ENCODE measurements at regions not wholly inside any gene's neighbourhood (a gene's known extent, or its start where the extent isn't known, plus 50 kb on each side); places are given as distances from the start of the nearest gene placed in this dataset.

- Mint-ChIP-seq H3K27me3 (peaks cover 5% of the 10 kb centered on the region), H3K4me3 (no peak overlapping the region), H3K27ac (no peak overlapping the region), H3K9me3 (ENCODE audit: insufficient read depth) (no peaks in the 10 kb centered on the region), H3K4me1 (peaks cover 14% of the 10 kb centered on the region)
- no peak overlapping the region for H3K27ac ChIP-seq (ENCODE audit: low read length in 2 of 2)
- ChIA-PET CTCF (no interaction called here), POLR2A (no interaction called here)
- intact Hi-C loops (cut with micrococcal nuclease): no loop called here
- DNase-seq (no peak), ATAC-seq (ENCODE audit: low read depth) (no peak)
- no peaks in the 10 kb centered on the region for H4K20me1 ChIP-seq (ENCODE audit: control insufficient read depth, insufficient read depth, low read length, poor library complexity, severe bottlenecking)
- H3K9ac ChIP-seq (ENCODE audit: low read length): no peak overlapping the region
- no peak overlapping the region for H3K4me2 ChIP-seq (replicated peaks; ENCODE audit: low read depth, low read length, poor library complexity, severe bottlenecking)
- H3K79me2 ChIP-seq (ENCODE audit: control insufficient read depth, insufficient read depth, low read length): no peaks in the 10 kb centered on the region
- no peak overlapping the region for H3K4me3 ChIP-seq (ENCODE audit: control extremely low read depth in 1 of 5, extremely low read depth in 1 of 5, insufficient read depth in 1 of 5, low read depth in 2 of 5, low read length in 4 of 5)
- no peaks in the 10 kb centered on the region for H3K9me3 ChIP-seq (ENCODE audit: control extremely low read depth in 1 of 3, control insufficient read depth in 2 of 3, insufficient read depth in 1 of 3, low read length in 2 of 3)
- H3K4me1 ChIP-seq (ENCODE audit: control insufficient read depth in 2 of 2, insufficient read depth in 2 of 2, low read length in 2 of 2): peaks cover 11 to 15% of the 10 kb centered on the region in 2 donors
- no peak overlapping the region for H2AFZ ChIP-seq (ENCODE audit: insufficient read depth, low read depth, low read length, poor library complexity, severe bottlenecking)
- no peaks in the 10 kb centered on the region for H3K36me3 ChIP-seq (replicated peaks in 1 of 2; ENCODE audit: control extremely low read depth in 1 of 2, control insufficient read depth in 1 of 2, extremely low read depth in 1 of 2, insufficient read depth in 2 of 2, low read length in 1 of 2)
- no peak for TF ChIP-seq CTCF (IDR thresholded peaks at IDR 0.05)
- TF ChIP-seq EZH2 (IDR thresholded peaks at IDR 0.05; ENCODE audit: borderline replicate concordance, insufficient read depth, low read depth, low read length, poor library complexity, severe bottlenecking): no peak
- WGBS (ENCODE audit: insufficient coverage): no CpG with 5 or more reads among the region's 1 CpG
- no peaks in the 10 kb centered on the region for H3K27me3 ChIP-seq (replicated peaks in 1 of 4; ENCODE audit: control extremely low read depth in 1 of 4, control insufficient read depth in 3 of 4, insufficient read depth in 4 of 4, low read length in 3 of 4)
Measured at GRCh38 chr6:106796781-106797180, 167.4 kb downstream of the QRSL1 start.

DNA sequence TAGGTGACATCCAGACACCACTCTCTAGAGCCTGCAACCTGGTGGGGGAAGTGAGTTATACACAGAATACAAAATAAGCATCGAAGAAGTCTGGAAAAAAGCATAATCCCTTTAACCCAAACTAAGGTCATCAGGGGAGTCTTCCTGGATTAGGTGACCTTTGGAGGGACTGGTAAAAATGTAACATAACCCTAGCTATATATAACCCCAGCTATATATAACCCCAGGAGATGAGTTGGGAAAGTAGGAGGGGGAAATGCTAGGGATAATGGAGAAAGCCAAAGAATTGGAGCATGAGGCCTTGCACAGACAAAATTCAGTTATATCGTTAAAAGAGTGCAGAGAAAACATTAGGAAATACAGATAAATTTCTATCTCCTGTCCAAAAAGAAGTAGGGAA is 164.8 kb downstream of the QRSL1 start:
- Mint-ChIP-seq H3K27me3 (peaks cover 5% of the 10 kb centered on the region), H3K4me1 (peaks cover 26% of the 10 kb centered on the region), H3K4me3 (no peak overlapping the region), H3K27ac (no peak overlapping the region), H3K9me3 (ENCODE audit: insufficient read depth) (no peaks in the 10 kb centered on the region)
- Histone ChIP-seq H3K4me3 (ENCODE audit: control extremely low read depth in 1 of 5, extremely low read depth in 1 of 5, insufficient read depth in 1 of 5, low read depth in 2 of 5, low read length in 4 of 5) (no peak overlapping the region), H3K36me3 (replicated peaks in 1 of 2; ENCODE audit: control extremely low read depth in 1 of 2, control insufficient read depth in 1 of 2, extremely low read depth in 1 of 2, insufficient read depth in 2 of 2, low read length in 1 of 2) (no peaks in the 10 kb centered on the region), H3K4me2 (replicated peaks; ENCODE audit: low read depth, low read length, poor library complexity, severe bottlenecking) (no peak overlapping the region), H3K27me3 (replicated peaks in 1 of 4; ENCODE audit: control extremely low read depth in 1 of 4, control insufficient read depth in 3 of 4, insufficient read depth in 4 of 4, low read length in 3 of 4) (no peaks in the 10 kb centered on the region), H2AFZ (ENCODE audit: insufficient read depth, low read depth, low read length, poor library complexity, severe bottlenecking) (no peak overlapping the region), H3K4me1 (ENCODE audit: control insufficient read depth in 2 of 2, insufficient read depth in 2 of 2, low read length in 2 of 2) (peaks cover 25 to 28% of the 10 kb centered on the region in 2 donors), H3K79me2 (ENCODE audit: control insufficient read depth, insufficient read depth, low read length) (no peaks in the 10 kb centered on the region), H3K27ac (ENCODE audit: low read length in 2 of 2) (no peak overlapping the region), H4K20me1 (ENCODE audit: control insufficient read depth, insufficient read depth, low read length, poor library complexity, severe bottlenecking) (no peaks in the 10 kb centered on the region), H3K9me3 (ENCODE audit: control extremely low read depth in 1 of 3, control insufficient read depth in 2 of 3, insufficient read depth in 1 of 3, low read length in 2 of 3) (no peaks in the 10 kb centered on the region), H3K9ac (ENCODE audit: low read length) (no peak overlapping the region)
- intact Hi-C loops (cut with micrococcal nuclease): no loop called here
- ChIA-PET POLR2A (no interaction called here), CTCF (no interaction called here)
- no peak for DNase-seq
- ATAC-seq (ENCODE audit: low read depth): no peak
- no CpG with 5 or more reads among the region's 2 CpGs for WGBS (ENCODE audit: insufficient coverage)
- no peak for TF ChIP-seq CTCF (IDR thresholded peaks at IDR 0.05)
- TF ChIP-seq EZH2 (IDR thresholded peaks at IDR 0.05; ENCODE audit: borderline replicate concordance, insufficient read depth, low read depth, low read length, poor library complexity, severe bottlenecking): no peak
